NCI-H1436 (cell line): ENCODE measurements at regions not wholly inside any gene's neighbourhood (a gene's known extent, or its start where the extent isn't known, plus 50 kb on each side); places are given as distances from the start of the nearest gene placed in this dataset.
"Not testable (repeated sequence)": the region's sequence is repeated elsewhere in the genome, so short reads cannot be mapped to it uniquely, and the experiment has no call there.

ENCODE experiments used
- DNase-seq: peaks from one replicate; lab custom pipeline; 2025; lab: John Stamatoyannopoulos, UW

DNA sequence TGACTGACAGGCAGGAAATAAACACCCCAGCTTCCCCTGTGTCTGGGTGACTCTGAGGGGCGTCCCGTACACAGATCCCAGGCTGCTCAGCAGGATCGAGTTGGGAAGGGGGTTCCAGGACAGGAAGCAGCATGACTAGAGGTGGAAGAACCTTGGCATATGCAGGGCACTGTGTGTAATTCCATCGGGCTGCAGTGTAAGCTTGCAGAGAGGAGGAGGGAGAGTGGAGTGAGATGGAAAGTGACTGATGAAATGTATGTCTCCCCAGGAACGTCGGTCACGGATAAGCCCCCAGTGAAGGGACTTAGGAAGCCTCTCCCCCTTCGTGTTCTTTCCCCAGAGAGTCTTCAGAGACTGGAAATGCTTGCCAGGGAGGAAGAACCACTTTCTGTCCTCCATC is 198.4 kb upstream of the SULF2 start:
- DNase-seq = not testable (repeated sequence)

DNA sequence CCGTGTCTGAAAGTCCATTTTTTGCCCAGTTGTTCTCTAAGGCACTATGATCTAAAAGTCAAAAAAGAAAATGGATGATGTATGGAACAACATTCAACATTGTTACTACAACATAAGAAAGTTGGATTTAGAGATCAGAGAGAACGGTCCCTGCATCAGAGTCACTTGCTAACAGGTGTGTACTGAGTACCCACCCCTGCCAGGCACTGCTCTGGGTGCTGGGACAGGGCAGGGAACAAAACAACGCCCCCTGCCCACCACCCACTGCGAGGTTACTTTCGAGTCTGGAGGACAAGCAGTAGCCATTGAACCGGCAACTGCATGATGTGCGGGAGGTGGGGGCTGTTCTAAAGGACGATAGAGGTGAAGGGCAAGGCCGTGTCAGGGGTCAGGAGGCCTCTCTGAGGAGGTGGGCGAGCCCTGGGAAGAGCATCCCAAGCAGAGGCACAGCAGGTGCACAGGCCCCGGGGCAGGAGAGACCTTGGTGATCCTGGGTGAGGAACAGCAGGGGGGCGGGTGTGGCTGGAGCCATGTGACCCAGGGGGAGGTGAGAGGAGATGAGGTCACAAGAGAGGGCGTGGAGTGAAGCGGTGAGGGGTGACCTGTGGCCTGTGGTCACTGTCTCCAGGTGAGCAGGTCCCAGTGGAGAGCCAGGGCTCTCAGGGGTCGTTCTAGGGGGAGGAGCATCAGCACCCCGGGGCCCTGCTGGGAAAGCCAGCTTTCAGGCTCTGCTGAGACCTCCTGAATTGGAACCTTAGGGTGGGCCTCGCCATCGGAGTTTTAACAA is 197.5 kb upstream of the SULF2 start:
- no peak for DNase-seq

DNA sequence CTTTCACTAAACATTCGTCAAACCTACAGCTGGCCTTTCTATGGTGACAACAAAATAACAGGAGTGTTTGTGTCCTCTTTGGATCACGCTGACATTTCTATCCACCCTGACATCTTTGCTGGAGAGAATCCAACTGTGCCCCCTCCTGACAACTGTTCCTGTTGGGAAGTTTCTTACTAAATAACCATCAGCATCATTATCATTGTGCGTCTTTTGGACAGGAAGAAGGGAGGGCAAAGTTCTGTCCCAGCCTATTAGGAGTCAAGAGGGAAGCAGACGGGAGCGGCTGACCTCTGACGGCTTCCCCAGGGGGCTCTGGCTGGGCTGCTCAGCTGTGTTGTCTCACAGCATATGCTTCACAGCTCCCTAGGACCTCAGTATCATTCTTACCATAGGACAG is 195.9 kb upstream of the SULF2 start:
- DNase-seq = no peak

DNA sequence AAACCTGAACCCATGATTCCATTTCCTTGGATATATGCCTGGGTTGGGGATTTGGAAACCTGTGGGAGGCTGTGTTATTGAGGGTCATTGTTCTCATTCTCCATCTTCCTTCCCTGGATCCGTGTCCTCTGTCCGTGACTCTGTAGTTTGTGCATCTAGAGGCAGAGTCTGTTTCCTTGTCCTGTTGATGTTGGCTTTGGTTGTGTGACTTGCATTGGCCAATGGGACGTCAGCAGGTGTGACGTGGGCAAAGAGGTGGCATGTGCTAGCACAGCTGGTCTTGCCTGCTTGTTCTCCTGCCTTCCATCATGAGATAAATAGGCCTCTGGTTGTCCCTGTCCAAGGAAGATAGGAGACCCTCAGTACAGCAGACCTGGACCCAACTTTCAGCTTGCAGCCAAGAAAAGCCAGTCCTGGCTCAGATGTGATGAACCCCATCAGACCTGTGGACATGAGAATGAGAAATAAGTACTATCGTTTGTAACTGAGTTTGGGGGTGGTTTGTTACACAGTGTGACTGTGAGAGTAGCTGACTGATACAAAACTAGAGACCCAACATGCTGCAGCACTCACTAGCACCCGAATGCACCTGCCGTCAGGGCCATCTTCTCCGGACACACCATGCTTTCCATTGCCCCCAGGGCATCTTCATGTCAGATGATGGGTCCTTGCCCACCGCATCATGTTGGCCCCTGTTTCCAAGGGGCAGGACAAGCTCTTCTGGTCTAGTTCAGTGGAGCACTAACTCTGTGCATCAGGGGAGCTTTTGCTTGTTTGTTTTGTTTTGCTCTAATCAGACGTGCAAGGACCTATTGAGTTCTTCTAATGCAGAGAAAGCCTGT is 195.3 kb upstream of the SULF2 start:
- no peak for DNase-seq

DNA sequence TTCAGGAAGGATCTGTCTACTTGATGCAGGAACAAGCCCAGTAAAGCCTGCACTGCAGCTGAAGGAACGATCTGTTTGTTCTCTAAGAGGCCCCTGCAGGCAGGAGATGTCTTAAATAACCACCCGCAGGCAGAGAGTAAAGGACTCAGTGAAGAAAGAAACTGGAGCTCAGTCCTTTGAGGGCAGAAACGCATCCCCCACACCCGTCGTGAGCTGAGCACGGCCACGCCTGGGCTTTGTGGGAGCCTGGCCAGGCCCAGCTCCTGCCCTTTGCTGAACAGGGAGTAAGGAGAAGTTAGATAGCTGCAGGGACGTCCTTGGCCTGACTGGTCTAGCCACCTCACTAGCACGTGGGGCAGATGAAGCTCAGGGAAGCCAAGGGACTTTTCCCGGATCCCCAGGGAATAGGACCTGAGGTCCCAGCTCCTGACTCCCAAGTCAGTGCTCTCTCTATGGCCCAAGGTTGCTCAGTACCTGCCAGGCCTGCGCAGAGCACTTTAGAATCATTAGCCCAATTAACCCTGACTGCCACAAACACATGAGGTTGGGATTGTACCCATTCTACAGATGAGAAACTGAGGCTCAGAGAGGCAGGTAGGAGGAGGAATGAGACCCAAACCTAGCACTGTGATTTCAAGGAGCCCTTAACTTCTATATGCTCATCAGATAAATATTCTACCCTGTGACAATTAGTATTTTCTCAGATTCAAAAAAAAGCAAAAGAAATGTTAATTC is 194.2 kb upstream of the SULF2 start:
- not testable (repeated sequence) for DNase-seq

DNA sequence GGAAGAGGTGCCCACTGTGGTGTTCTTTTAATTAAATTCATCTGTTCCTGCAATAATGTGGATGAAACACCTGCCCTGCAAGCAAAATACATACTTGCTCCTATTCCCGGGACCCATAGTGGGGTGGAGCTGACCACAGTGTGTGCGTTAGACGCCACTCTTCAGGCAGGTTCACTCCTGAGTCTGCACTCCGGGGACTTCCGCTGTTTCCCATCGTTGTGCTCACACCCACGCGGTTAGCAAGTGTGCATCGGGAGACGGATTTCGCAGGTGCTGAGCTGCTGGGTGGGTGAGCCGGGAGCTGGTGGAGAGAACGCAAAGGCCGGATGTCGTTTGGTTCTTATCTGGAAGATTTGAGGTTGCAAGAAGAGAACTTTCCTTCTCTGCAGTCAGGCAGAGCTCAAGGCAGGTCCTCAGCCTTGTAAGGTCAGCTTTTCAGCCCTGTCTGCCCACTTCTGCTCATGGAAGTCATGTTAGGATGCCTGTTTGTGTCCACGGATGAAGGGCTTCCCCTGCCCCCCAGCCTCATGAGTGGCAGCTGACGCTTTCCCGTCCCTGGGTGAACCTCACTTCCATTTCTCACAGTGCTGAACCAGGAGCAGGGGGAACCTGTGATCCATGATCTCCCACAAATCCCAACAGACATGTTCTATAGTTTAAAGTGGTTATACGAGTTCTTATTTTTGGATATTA is 193.3 kb upstream of the SULF2 start:
- not testable (repeated sequence) for DNase-seq

DNA sequence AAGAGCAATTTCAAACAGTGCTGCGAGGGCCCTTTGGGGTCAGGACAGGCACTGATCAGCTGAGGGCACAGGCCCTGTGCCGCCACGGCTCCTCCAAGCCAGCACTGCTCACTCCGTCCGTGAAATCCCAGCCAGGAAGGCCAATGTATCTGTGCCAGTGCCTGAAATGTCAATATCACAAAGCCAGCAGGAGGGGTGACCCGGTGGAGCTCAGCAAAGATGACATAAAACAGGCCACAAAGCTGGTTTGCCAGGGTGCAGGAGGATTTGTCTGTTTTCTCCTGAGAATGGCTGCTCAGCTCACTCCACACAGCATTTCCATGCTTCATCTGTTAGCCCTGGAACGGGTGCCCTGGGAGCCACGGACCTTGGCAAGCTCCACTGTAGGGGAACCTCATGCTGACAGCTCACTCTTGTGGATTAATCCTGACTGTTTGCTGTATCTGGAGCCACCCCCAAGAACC is 192.5 kb upstream of the SULF2 start:
- not testable (repeated sequence) for DNase-seq

DNA sequence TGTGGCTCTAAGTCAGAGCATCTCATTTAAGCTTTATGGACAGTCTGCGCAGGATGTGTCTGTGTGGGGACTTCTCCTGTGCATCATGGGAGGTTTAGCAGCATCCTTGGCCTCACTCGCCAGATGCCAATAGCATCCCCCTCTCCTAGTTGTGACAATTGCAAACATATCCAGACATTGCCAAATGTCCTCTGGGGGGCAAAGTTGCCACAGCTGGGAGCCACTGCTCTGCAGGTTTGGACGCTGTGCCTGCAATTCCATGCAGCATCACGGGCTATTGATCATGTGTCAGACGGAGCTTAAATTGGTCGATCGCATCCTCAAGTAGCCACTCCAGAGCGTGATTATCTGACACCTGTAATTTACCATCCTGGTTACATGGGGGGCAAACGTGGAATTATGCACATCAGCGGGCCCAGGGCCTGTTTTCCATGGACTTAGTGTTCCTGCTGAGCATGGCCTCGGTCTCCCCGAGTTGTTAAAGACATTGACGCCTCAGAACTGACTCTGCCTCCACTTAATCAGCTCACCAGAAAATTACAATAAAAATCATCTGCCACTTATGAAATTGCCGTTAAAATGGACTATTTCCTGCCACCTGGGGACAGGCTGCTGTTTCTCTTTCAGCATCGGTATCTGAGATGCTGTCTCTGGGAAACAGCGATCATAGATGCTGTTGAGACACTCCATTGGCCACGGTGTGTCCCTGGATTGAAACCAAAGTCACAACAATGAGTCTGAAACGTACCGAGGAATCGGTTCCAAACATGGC is 191.9 kb upstream of the SULF2 start:
- DNase-seq = not testable (repeated sequence)

DNA sequence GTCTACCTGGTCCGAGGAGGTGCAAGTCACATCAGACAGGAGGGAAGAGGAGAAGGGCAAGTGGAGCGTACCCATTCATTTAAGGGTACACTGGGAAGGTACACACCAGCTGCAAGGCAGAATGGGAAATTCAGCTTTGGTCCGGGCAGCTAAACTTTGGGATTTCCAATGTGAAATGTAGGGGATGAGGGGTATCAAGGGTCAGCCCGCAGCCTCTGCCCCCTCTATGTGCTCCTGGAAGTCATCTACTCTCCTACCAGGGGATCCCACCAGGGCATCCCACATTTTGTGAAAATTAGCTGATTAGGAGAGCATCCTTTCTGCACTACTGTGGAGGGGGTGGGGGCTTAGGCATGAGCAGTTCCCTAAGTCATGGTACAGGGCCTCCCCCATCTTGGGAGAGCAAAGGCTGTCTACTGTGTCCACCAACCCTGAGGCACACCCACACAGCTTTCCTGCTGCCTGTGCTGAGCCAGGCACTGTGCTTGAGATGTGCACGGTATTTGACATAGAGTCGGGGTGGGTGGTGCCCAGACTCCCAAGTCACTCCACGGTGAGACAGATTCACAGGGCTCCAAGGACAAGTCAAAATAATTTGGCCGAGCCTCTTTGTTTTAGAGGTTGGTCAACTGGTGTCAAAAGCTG is 189.1 kb upstream of the SULF2 start:
- no peak for DNase-seq

DNA sequence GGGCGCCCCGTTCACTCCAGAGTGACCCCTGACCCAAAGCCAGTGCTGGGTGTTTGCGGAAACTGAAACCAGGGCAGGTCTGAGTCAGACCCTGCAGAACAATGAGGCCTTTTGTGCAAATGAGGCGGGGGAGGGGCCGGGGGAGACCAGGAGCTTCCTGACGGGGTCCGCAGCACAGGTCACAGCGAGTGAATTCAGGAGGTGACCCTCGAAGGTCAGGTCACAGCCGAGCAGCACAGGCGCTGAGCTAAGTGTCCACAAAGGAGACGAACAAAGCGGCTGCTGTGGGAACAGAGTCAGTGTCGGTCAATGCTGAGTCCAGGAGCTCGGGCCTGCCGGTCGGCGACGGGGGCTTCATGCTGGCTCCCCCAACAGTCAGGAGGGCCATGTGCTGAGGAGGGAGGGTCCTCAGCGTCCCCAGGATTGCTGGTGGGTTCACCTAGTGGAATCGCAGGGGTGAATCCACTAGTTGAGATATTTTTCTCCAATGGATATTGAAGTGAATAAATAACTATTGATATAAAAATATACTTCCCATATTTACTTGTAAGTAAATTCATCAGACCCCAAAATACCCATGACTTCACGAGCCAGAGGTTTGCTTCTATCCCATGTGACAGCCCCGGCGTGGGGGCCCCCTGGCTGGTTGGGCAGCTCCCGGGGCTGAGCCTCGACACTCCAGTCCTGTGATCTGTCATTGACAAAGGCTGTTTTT is 188.4 kb upstream of the SULF2 start:
- no peak for DNase-seq

DNA sequence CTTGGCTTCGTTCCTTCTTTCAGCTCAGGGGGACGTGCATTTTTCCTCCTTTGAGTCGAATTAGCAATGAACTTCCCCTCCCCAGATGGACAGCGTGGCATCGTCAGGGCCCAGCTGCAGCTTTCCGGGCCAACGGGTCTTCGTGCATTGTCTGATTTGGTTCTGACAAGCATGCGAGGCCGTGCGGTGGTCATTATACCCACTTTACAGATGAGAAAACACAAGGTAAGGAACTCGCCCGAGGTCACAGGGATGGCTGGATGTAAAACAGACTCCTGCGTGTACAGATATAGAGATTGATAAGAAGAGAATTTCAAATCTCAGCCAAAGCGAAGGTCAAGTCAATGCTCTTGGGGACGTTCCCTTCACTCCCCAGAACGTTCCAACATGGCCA is 187.6 kb upstream of the SULF2 start:
- DNase-seq = no peak

DNA sequence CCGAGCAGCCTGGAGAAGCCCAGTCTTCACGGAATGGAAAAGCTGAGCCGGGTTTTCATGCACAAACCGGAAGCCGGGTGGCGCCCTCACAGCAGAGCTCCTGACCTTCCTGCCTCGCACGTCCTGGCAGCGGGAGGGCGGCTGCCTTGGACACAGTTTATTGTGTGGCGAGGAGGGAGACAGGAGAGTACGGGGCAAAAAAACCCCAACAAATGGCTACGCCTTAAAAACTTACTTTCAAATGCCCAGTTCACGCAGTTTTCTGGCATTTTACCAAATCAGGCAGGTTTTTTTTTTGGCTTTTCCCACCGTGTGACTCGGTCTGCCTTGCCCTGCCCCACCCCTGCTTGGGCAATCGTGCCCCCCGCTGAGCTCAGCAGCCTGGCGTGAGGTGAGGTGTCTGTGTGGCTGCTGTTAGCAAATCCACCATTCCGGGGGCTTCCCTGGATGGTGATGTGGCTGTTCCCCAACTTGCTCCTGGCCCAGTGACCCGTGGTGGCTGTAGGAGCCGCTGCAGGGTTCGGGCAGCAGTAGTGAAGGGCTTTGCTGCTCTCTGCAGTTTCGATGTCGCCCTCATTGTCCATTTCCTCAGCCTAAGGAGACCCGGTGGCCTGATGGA is 187.1 kb upstream of the SULF2 start:
- not testable (repeated sequence) for DNase-seq

DNA sequence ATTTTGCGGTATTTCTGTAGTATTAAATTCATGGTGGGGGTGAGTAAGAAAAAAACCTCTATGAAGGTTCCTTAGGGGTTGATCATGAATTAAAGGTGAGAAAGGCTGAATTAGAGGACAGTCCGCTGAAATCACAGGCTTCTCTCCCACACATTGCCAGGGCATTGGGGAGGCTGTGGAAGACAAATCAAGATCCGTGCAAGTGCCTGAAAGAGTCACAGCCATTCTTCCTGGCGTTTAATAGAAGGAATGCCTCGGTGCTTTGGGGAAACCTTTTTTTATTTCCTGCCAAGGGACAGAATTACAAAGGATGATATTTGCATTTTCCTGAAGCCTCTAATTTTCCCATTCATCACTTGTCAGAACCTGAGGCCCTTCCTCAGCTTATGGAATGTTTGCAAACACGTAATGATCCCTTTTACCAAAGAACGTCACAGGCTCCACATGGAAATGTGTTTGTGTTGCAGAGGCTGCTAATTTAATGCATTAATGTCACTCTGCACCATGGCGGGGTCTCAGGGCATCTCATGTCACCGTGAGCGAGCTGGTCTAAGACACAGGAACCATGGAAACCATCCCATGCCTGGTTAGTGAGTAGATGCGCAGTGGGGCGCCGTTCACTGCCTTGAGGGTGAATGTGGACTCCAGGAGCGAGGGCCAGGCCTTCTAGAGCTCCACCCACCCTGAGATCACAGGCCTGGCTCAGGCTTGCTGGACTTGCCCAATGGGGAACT is 185.9 kb upstream of the SULF2 start:
- no peak for DNase-seq

DNA sequence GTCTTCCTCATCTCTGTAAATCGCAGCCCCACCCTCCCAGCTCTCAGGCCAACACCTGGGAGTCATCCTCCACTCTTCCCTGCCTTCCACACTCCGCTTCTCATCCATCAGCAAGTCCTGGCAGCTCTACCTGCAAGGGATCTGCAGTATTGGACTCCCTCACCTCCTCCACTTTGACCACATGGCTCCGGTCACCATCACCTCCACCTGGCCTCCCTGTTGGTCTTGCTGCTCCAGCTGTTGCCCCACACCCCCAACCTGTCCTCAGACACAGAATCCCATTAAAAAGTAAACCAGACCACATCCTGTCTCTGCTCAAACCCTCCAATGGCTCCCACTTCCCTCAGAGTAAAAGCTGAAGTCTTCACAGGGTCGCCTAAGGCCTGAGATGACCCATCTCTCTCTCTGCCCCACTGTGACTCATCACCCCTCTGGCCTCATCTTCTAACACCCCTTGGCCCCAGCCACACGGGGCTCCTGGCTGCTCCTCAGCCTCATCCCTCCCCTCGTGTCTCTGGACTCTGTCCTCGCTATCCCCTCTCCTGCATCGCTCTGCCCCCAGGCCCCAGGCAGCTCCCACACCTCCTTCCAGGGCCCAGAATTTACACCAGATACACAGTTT is 185.1 kb upstream of the SULF2 start:
- no peak for DNase-seq

DNA sequence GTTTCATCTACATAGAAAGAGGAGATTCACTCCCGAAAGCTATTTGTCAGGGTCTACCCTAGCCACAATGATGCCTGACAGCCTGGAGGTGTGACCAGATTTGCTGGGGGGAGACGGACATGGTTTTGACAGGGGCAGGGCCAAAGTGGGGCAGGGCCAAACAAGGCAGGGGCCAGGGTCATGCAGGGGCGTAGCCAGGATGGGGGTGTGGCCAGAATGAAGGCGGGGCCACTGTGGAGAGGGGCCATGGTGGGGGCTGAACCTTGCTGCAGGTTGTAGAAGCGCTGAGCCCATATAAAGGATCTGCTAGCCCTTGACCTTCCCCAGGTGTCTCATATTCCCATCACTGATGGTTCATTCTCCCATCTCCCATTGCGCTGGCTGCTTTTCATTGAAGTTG is 184.1 kb upstream of the SULF2 start:
- no peak for DNase-seq

DNA sequence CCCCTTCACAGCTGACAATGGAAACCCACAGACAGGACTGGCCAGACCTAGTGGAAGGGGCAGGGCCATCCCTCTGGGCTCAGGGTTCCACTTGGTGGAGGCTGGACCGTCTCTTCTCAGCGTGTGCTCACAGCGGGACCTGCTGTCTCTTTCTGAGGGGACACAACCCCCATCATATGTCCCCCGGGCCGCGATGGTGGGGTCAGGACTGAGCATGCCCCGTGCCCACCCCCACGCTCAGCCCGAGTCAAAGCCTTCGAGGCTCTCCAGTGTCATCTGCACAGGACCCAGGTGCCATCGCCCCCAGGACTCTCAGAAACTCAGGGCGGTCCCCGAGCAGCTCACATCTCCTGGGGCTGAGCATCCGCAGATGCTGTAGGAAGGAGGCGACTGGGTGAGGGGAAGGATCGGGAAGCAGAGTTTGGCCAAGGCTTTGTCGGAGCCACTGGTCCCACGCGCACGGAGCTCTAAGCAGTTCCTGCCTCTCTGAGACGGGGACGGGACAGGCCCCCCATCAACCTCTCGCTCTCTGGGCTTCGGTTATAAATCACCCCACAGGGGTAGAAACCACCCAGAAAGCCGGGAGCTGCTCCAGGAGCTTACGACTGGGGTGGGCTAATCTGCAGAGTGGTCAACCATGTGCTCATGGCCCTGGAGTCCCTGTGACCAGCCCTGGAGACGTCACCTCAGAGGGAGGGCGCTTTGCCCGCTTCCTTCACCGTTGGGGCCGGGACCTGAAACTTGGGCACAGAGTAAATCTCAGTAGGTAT is 183.4 kb upstream of the SULF2 start:
- no peak for DNase-seq

DNA sequence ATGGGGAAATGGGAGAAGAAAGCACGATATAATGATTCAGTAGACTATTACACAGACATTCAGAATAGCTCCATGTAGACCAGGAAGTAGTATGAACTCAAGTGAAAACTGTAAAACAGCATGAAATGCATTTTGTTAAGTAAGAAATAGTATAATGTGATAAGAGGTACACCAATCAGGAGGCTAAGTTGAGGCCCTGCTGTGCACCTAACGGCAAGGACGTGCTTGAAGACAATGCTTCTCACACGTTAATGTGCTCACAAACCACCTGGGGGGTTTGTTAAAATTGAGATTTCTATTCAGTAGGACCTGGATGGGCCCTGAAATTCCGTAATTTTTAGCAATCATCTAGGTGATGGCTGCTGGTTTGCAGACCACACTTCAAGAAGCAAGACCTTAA is 178.9 kb upstream of the SULF2 start:
- DNase-seq = no peak

DNA sequence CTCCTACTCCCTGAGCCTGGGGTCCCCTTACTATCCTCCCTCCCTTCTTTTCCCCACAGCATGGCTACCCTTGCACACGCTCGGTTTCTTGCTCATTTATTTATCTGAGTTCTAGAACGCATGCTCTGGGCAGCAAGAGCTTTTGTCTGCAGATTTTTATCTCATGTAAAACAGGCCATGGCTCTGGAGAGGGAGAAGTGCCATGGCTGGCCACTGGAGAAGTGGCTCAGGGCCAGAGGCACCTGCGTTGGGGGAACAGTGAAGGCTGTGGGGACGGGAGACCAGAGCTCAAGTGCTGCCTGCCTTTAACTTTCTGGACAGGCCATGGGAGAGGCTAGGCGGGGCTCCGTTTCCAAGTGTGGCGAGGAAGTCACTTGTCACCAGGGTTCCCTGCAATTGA is 177.7 kb upstream of the SULF2 start:
- no peak for DNase-seq
